ENCODE measurements at regions not wholly inside any gene's neighbourhood (a gene's known extent, or its start where the extent isn't known, plus 50 kb on each side); places are given as distances from the start of the nearest gene placed in this dataset.

DNA sequence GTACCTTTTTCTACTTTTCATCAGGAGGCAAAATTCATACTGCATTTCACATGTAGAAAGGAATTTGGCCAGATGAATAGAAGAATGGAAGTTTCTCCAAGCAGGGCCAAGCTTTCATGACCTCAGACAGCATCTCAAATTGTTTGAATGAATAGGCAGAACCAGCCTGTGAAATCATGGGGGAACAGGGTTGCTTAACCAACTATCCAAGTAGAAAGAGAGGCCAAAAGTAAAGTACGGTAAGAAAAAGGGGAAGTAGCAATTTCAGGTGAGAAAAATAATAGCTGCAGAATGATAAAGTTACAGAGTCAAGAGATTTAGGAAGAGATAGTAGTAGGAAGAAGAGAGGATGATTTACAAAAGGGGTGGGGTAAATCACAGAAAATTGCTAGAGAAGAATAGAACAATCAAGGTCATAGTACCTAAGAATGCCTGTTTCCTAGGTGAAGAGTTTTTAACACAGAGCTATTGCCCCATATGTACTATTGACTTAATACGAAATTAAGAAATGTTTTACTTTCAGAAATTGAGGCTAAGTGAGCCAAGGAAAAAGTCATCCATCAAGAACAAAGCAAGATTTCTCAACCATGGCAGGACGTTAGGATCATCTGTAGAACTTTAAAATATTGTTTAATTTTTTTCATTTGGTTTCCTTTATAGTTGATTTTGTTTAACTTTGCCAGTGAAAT lies 177.1 kb upstream of the TET2 start:
- DNase-seq = no peak

DNA sequence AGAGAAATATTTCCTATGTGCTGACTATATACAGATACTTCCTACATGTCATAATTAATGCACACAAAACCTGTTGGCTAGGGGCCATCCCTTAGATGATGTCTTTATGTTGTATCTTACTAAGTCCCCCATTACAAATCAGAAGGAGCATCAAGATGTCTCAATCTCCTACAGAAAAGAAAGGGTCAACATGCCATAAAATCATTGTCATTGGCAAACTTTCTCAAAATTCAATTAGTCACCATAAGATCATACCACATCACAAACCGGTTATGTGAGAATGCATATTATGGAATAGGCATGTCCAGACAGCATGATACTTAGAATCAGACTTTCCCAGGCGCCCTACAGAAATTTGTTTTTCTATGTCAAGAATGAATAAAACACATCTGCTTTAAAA lies 175.2 kb upstream of the TET2 start:
- DNase-seq = no peak

DNA sequence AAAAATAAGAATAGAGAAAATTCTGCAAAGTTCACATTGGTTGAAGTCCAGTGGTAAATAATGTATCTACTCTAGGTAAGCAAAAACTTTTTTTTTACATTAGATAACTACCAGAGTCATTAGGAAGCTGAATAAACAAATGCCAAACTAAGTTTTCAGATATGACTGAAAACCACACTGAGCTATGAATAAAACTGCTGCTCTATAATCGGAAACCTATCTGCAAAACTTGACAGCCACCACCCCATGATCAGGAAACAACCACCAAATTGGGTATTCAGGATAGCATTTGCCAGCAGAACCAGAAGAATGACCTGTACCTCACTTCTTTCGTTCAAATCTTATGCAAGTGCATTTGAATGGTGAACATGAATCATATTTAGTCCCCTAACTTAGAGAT lies 173.0 kb upstream of the TET2 start:
- no peak for DNase-seq

DNA sequence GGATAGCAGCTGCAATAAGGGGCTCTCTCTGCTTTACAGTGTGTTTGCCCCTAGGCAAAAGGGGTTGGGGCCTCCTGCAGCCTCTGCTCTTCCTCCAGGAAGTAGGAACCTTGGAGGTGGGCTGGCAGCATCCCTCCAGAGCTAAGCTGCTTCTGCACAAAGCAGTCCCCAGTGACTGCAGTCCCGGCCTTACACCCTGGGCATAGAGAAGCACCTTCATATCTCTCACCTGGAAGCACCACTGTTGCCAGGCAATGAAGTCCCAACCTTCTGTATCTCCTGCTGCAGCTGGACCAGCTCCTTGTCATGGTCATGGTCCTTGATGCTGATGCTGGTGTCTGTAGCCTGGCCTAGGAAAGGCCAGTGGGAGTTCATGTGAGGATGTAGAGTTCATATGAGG lies 171.1 kb upstream of the TET2 start:
- no peak for DNase-seq

DNA sequence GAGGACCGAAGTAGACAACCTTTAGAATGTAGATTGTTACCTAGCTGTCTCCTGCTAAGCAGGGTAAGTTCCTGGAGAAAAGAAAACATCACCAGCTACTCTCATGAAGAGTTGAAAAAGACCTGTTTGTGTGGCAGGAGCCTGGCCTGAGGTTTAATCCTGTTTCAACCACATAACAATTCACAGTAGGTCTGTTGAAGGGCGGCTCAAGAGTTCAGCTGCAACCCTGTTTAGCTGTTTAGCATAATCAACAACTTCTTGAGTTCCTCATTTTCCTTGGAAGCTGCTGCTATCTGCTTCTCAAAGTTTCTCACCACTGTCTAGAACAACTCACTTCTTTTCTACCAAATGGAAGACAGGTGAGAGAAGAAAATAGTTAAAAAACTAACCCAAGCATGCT lies 170.4 kb upstream of the TET2 start:
- no peak for DNase-seq

DNA sequence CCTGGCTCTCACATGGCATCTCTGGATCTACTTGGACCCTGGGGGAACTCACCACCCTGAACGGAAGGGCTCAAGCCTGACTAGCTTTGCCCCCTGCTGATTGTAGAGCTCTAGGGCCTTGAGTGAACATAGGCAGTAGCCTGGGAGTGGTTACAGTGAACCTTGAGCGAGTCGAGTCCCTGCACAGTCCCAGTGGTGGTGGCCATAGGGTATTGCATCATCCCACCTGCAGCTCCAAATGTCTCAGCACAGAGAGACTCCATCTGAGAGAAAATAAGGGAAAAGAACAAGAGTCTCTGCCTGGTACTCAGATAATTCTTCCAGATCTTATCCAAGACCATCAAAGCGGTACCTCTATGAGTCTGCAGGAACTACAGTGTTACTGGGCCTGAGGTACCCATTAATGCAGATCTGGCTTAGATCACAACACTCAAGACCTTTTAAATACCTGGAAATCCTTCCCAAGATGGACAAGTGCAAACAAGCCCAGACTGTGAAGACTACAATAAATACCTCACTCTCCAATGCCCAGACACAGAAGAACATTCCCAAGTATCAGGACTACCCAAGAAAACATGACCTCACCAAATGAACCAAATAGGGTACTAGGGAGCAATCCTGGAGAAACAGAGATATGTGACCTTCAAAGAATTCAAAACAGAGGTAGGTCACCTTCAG lies 167.5 kb upstream of the TET2 start:
- no peak for DNase-seq

DNA sequence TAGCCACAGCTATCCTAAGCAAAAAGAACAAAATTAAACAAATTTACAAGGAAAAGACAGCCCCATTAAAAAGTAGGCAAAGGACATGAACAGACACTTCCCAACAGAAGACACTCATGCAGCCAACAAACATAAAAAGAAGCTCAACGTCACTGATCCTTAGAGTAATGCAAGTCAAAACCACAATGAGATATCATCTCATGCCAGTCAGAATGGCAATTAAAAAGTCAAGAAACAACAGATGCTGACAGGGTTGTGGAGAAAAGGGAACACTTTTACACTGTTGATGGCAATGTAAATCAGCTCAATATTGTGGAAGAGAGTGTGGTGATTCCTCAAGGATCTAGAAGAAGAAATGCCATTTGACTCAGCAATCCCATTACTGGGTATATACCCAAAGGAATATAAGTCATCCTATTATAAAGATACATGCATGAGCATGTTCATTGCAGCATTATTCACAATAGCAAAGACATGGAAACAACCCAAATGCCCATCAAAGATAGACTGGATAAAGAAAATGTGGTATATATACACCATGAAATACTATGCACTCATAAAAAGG lies 163.0 kb upstream of the TET2 start:
- DNase-seq = no peak

DNA sequence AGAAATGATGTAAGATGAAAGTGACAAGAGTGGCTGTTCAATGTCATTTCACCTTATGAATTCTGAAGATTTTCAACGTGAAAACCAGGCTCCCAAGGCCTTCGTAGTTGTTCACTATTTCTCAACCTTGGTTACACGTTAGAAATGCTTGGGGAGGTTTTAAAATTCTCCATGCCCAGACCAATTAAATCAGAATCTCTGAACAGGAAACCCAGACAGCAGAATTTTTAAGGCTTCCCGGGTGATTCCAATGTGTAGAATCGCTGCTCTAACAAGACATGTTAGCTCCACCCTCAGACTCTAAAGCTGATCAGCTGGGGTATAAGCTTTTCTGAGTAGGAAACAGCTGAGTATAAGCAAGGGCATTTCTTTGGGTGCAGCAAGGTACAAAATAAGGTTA lies 160.4 kb upstream of the TET2 start:
- no peak for DNase-seq

DNA sequence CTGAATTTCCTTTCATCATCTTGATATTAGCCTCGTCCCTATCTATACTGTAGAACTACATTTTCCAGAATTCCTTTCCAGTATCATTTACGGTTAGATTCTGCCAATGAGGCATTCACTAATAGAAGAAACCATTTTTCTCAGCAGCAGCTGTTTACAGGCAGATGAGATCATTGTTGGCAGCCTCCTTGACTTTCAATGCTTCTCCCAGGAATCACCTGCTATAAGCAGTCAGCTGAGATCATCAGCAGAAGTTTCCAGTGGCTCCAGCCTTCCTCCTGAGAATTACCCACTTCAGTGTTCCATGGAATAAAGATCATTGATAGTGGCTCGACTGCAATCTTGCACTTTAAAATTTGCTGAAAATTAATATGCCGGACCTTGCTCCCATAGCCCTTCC lies 157.3 kb upstream of the TET2 start:
- DNase-seq = no peak

DNA sequence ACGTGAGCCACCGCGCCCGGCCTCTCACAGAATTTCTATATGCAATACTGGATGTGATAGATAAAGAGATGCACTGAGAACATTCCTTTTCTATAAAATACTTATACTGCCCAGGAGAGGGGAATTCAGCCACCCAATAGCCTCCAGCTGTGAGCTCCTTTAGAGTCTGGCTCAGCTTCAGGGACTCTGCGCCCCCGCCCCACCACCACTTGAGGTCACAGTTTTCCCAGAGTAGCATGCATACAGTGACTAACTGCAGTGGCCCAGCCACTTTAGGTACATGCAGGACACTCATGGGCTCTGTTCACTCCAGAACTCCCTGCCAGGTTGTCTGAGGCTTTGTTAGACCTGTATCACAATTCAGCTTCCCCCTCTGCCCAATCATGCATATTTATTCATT lies 144.4 kb upstream of the TET2 start:
- no peak for DNase-seq

DNA sequence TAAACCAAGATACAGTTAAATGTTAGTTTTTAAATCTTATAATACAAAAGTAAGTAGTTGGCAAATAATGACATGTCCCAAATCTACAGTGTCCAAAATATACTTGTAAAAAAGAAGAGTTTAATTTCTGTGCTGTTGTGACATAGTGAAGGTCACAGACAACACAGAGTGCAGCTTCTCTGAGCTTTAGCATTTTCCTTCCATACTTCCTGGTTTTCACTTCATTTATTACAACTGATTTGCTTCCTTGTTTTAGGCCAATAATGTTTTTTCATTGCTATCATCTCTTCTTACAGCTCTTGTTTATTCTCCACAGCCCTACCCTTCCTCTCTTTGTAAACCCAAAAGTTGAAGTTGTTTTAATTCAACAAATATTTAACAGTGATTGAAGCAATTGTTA lies 132.4 kb upstream of the TET2 start:
- DNase-seq = no peak

DNA sequence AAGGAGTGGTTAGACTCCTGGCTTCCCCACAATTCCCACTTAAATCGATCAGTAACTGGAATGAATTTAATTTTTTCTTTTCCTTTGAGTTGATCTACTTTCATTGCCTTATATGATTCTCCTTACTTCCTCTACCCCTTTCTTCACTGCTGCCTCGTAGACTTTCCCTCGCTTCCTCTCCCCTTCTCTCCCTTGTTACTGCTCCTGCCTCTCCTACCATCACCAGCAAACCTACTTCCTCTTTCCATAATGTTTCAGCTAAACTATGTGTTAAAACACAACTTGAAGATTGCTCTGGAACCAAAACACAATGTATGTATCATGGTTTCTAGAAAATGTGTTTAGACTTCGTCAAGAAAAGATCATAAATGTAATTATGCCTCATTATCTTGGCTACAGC lies 132.0 kb upstream of the TET2 start:
- no peak for DNase-seq

DNA sequence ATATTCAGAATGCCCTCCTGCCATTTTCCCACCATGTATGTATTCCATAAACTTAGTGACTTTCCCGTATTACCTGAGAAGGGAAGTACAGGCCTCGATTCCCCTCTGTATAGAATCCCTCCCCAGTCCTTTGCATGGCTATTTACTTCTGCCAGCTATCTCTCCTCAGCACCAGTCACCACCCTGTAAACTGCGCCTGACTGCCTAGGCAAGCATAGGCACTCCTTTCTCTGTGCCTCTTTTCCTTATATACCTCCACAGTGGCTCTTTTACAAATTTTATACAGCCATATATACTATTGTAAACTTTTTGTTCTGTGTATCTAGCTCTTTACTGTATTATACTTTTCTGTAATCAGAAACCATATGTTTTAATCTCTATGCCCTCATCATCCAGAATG lies 130.9 kb upstream of the TET2 start:
- DNase-seq = no peak

DNA sequence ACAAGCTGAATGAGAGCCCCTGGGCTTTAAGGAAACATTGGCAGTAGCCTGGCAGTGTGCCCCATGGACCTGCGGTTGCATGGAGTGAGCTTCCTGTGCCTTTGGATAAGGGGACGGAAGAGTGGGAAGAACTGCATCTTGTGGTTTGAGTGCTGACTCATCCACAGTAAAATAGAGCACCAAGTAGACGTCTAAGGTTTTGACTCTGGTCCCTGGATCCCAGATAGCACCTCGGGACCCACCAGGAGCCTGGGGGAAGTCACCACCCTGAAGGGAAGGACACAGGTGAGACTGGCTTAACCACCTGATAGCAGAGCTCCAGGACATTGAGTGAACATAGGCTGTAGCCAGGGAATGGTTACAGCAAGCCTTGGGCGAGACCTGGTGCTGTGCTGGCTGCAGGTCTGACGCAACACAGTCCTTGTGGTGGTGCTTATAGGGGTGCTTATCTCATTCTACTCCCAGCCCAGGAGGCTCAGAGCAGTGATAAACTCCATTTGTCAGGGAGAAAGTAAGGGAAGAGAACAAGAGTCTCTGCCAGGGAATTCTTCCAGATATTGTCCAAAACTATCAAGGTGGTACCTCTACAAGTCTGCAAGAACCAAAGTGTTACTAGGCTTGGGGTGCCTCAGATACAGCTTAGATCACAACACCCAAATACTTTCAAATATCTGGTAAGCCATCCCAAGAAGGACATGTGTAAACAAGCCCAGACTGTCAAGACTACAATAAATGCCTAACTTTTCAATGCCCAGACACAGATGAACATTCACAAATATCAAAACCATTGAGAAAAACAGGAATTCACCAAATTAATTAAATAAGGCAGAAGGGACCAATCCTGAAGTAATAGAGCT lies 123.6 kb upstream of the TET2 start:
- no peak for DNase-seq

DNA sequence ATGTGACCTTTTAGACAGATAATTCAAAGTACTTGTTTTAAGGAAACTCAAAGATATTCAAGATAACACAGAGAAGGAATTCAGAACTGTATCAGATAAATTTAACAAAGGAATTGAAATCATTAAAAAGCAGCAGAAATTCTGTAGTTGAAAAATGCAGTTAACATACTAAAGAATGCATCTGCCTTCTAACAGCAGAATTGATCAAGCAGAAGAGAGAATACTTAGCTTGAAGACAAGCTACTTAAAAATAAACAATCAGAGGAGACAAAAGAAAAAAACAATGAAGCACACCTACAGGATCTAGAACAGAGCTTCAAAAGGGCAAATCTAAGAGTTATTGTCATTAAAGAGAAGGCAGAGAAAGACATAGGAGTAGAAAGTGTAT lies 123.0 kb upstream of the TET2 start:
- DNase-seq = no peak

DNA sequence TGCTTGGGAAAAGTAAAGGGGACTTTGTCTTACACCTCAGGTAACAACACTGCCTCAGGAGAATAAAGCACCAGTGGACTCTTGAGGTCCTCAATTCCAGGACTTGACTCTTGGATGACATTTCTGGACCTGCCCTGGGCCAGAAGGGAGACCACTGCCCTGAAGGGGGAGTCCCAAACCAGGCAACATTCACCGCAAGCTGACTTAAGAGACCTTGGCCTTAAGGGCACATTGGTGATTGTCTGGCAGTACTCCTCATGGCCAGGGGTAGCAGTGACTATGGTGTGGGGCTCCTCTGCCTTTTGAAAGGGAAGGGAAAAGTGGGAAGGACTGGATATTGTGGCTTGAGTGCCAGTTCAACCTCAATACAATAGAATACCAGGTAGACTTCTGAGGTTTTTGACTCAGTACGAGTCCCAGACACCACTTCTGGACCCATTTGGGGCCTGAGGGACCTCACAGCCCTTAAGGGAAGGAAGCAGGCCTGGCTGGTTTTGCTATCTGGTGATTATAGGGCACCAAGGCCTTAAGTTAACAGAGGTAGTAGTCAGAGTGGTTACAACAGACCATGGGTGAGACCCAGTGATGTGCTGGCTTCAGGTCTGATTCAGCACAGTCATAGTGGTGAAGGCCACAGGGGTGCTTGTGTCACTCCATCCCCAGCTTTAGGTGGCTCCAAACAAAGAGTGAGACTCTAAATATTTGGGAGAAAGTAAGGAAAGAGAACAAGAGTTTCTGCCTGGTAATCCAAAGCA lies 121.2 kb upstream of the TET2 start:
- DNase-seq = no peak

DNA sequence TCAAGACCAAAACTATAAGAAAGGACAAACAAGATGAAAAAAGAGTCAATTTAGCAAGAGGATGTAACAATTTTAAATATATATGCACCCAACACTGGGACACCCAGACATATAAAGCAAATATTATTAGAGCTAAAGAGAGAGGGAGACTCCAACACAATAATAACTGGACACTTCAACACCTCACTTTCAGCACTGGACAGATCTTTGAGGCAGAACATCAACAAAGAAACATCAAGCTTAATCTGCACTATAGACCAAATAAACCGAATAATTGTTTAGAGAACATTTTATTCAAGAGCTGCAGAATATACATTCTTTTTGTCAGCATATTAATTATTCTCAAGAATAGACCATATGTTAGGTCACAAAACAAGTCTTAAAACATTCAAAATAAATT lies 109.7 kb upstream of the TET2 start:
- no peak for DNase-seq

DNA sequence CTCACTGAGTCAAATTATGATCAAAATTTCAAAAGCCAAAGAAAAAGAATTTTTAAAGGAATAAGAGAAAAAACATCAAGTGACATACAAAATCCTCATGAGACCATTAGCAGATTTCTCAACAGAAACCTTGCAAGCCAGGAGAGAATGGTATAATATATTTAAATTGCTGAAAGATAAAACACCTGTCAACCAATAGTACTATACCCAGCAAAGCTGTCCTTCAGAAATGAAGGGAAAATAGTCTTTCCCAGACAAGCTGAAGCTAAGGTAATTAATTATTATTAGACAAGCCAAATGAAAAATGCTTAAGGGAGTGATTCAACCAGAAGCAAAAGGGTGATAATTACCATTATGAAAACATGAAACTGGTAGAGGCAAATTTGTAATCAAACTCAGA lies 104.2 kb upstream of the TET2 start:
- no peak for DNase-seq

DNA sequence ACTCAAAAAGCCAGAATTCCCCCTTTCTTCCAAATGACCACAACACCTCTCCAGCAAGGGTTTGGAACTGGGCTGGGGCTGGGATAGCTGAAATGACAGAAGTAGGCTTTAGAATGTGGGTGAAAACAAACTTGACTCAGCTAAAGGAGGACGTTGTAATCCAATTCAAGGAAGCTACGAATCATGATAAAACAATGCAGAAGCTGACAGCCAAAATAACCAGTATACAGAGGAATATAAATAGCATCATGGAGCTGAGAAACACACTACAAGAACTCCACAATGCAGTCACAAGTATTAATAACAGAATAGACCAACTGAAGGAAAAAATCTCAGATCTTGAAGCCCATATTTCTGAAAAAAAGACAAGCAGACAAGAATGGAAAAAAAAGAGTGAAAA lies 95.8 kb upstream of the TET2 start:
- DNase-seq = no peak

DNA sequence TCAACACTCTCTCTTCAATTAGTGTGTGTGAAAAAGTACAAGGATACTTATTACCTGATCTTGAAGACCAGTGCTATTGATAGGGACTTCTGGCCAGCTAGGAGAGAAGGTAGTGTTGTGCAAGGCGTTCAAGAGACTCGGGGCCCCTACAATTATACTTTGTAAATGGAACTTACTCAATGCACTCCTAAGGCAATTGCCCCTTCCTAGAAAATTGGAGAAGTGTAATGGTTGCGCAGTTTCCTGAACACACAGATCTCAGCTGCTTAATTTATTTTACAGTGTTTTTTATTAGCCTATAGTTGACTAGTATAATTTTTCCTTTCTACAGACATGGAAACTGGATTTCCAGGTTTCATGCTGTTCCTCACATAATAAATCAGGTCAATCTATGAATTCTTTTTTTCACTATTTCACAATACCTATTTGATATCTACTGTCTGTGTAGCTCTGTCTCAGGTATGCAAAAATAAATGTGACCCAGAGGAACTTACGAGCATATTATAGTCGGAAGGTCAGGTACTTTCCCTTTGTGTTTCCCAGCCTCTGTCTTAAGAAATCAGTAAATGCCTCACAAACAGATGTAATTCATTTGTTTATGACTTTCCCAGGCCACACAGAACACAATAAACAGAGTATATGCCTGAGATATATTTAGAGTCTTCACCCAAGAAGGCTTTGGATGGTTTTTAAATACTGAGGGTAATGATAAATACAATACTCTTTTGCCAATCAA lies 89.1 kb upstream of the TET2 start:
- no peak for DNase-seq

DNA sequence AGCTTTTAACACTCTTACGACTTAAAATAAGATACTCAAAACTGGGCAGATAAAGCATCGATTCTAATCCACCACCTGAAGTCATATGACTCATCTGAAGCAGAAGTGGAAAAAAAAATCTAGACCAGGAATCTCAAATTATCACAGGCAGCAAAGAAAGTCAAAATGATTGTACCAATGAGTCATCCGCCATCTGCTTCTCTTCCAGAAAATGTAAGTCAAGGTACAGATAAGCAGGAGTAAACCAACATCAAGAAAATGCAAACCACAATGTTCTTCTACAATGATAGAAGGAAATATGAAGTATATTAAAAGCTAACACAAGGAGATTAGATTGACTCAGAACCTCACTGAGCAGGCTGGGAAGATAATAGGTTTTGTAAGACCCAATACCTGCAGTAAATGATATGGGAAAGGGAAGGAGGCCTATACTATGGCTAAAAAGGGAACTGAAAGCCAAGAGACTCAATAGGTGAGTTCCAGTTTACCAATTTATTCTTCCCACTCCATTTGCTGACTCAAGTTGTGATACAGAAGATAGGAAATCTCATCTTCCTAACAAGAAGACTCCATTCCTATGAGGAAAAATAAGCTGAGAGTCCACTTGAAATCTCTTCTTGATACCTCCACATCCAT lies 88.4 kb upstream of the TET2 start:
- DNase-seq = no peak

DNA sequence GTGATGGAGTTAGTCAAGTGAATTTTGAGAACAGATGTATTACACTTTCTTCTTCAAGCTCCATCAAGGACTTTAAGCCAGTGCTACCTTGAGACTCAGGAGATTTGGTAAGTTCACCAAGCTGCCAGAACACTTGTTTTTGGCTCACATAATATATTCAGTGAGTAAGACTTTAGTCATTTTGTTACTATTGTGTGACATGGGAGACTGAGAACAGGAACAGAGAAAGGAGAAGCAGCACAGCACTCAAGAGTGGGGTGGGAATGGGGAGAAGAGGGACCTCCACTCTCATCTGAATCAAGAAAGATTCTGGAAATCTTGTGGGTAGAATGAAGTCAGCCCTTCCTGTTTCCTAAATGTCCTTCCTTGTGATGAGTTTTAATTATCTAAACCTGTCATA lies 87.3 kb upstream of the TET2 start:
- DNase-seq = no peak

All from stimulated activated naive CD4-positive, alpha-beta T cell (primary cell).